H1 (cell line): ENCODE measurements at regions not wholly inside any gene's neighbourhood (a gene's known extent, or its start where the extent isn't known, plus 50 kb on each side); places are given as distances from the start of the nearest gene placed in this dataset.

ENCODE experiments used
- MAFK ChIP-seq: IDR thresholded peaks from 2 replicates; pipeline ENCODE4 v1.6.1; 2012; ENCODE audit warnings: low read depth, mild to moderate bottlenecking, improper control_type of control experiment, low read length

DNA sequence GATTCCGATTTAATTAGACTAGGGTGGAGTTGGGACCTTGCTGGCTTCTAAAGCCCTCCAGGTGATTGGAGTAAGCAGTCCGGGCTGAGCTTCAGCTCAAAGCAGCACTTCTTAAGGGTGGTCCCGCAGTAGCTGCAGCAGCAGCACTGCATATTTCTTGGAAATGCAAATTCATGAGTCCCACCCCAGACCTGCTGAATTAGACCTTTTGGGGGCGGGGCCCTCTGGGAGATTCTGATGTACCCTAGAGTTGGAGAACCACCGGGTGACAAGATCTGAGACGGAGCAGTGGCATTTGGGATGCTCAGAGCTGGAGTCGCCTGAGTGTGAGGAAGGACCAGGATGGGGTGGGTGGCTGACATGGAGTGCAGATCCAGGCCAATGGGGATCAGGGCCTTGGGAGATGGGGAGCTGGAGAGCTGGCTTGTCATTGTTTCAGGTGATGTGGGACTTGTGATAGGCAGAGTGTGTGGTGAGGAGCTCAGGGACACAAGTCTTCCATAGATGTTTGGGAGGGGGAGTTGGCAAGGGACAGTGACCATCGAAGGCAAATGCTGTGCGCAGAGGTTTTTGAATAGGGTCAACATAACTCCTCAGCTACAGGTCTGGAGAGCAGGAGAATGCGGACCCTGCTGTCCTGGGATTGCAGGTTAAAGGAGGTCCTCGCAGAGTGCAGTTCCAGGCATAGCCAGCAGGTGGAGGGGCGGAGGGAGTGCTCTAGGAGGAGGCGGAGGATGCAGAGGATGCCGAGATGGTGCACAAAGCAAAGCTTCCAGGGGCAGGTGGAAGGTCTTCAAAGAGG is 130.9 kb upstream of the RAB12 start (continued):
- TF ChIP-seq MAFK: no peak
